ENCODE measurements at regions not wholly inside any gene's neighbourhood (a gene's known extent, or its start where the extent isn't known, plus 50 kb on each side); places are given as distances from the start of the nearest gene placed in this dataset.

DNA sequence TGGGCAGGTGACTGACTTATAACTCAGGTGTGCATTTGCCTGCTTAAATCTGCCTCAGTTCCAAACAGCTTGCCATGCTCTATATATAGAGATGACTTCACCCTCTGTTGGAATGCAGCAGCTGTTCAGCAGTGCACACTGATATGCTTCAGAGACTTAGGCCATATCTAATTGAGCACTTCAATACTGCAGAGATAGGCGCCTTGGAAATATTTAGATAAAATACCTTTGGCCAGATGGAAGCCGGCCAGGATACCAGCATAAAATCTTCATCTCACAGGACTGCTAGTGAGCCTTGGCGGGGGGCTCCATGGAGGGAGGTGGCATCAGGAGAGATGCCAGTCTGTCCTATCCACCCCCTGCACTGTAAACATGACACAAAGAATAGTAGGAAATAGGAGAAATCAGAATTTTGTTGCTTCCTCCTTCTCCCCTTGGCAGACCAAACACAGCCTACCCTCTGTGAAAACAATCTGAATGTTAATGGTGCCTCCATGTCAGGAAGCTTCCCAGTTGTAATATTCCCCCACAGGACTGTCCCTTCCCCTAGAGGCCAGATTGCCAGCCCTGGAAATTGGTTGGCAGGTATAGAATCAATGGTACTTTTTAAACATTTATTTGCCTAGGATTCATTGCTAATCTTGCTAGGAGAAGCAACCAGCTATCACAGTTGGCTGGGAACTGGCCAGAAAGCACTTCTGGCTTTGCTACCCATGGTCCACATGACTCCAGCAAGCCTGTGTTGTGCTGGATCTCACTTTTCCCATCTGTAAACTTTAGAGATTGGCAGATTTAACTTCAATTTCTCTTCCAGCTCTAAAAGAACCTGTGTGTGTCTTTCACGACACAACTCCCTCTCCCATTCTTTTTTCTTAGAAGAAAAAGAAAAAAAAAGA, 215.5 kb upstream of the KCNMB2 start:
- Histone ChIP-seq H3K36me3 (ENCODE audit: insufficient read depth in 1 of 2, low read depth in 1 of 2) (no peaks in the 10 kb centered on the region), H3K27ac (peak overlapping the region; percentile 61), H3K4me3 (no peak overlapping the region), H3K27me3 (ENCODE audit: insufficient read depth in 3 of 3, low read length in 2 of 3) (no peaks in the 10 kb centered on the region), H3K9me3 (no peaks in the 10 kb centered on the region), H3K4me1 (peaks cover 18% of the 10 kb centered on the region)
- intact Hi-C loops (cut with DNase I) = no loop called here
- DNase-seq = no peak
- peak; percentile 97 to 100 (median 98) for ATAC-seq
- 29 to 39% (median 31%) methylated on average over 4 of the region's 4 CpGs for WGBS, 3 donors
- TF ChIP-seq, protein P1, sequence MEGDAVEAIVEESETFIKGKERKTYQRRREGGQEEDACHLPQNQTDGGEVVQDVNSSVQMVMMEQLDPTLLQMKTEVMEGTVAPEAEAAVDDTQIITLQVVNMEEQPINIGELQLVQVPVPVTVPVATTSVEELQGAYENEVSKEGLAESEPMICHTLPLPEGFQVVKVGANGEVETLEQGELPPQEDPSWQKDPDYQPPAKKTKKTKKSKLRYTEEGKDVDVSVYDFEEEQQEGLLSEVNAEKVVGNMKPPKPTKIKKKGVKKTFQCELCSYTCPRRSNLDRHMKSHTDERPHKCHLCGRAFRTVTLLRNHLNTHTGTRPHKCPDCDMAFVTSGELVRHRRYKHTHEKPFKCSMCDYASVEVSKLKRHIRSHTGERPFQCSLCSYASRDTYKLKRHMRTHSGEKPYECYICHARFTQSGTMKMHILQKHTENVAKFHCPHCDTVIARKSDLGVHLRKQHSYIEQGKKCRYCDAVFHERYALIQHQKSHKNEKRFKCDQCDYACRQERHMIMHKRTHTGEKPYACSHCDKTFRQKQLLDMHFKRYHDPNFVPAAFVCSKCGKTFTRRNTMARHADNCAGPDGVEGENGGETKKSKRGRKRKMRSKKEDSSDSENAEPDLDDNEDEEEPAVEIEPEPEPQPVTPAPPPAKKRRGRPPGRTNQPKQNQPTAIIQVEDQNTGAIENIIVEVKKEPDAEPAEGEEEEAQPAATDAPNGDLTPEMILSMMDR (IDR thresholded peaks at IDR 0.05) = peak; percentile 8

DNA sequence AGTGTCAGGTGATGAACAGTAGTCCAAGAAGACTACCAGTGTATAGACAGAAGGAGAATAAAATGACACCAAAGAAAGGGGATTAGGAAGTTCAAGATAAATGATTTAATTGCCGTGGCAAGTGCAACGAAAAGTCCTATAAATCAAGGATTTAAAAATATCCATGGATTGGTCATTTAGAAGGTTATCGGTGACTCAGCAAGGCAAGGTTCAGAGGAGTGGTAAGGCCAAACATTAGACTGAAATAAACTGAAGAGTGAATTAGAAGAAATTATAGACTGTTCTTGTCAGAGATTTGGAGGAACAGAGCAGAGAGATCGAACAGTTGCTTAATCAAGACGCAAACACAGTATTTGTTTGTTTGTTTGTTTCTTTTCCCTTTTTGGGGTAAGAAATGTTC, 211.9 kb upstream of the KCNMB2 start:
- Histone ChIP-seq H3K4me1 (peaks cover 18% of the 10 kb centered on the region), H3K4me3 (no peak overlapping the region), H3K27me3 (ENCODE audit: insufficient read depth in 3 of 3, low read length in 2 of 3) (no peaks in the 10 kb centered on the region), H3K27ac (no peak overlapping the region), H3K36me3 (ENCODE audit: insufficient read depth in 1 of 2, low read depth in 1 of 2) (no peaks in the 10 kb centered on the region), H3K9me3 (no peaks in the 10 kb centered on the region)
- intact Hi-C loops (cut with DNase I) = no loop called here
- ATAC-seq = no peak
- DNase-seq = no peak
- 67 to 87% (median 72%) methylated on average over 5 of the region's 5 CpGs for WGBS, 3 donors
- TF ChIP-seq, protein P1 (IDR thresholded peaks at IDR 0.05) = no peak

DNA sequence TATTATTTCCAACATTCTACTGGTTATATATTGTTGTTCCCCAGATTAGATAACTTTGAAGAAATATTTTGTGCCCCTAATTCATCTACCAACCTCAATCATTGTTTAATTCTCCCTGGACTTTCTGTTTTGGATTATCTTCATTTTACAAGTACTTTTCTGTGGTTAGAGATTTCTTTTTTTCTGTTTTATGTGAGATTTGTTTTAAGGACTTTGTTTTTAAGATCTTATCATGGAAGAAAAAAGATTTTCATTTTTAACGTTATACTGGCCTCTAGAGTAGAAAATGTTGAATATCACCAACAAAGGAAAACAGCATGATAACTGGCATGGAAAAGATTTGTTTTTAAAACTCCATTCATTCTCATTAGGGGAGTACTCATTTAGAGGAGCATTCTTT, 210.9 kb upstream of the KCNMB2 start:
- DNase-seq (no peak), ATAC-seq (no peak)
- no peak overlapping the region for H3K27ac ChIP-seq
- TF ChIP-seq, protein P1 (IDR thresholded peaks at IDR 0.05) = peak; percentile 51
- H3K36me3 ChIP-seq (ENCODE audit: insufficient read depth in 1 of 2, low read depth in 1 of 2) = no peaks in the 10 kb centered on the region
- H3K9me3 ChIP-seq = no peaks in the 10 kb centered on the region
- intact Hi-C loops (cut with DNase I) = no loop called here
- no peak overlapping the region for H3K4me3 ChIP-seq
- H3K27me3 ChIP-seq (ENCODE audit: insufficient read depth in 3 of 3, low read length in 2 of 3) = no peaks in the 10 kb centered on the region
- peaks cover 12% of the 10 kb centered on the region for H3K4me1 ChIP-seq
- WGBS, 3 donors = 17 to 26% (median 18%) methylated on average over 1 of the region's 1 CpG

- no peak overlapping the region for H3K4me3 ChIP-seq
- no peaks in the 10 kb centered on the region for H3K9me3 ChIP-seq
- no peaks in the 10 kb centered on the region for H3K36me3 ChIP-seq (ENCODE audit: insufficient read depth in 1 of 2, low read depth in 1 of 2)
- TF ChIP-seq, protein P1 (IDR thresholded peaks at IDR 0.05) = no peak
- WGBS, 3 donors = 82 to 92% (median 84%) methylated on average over 1 of the region's 1 CpG
- no peak overlapping the region for H3K27ac ChIP-seq
- DNase-seq (no peak), ATAC-seq (no peak)
- H3K27me3 ChIP-seq (ENCODE audit: insufficient read depth in 3 of 3, low read length in 2 of 3) = no peaks in the 10 kb centered on the region
- intact Hi-C loops (cut with DNase I) = no loop called here
- no peaks in the 10 kb centered on the region for H3K4me1 ChIP-seq
These were observed 206.3 kb upstream of the KCNMB2 start for GRCh38 chr3:178329936-178330335.
